Endothelial cell of umbilical vein (primary cell): ENCODE measurements at regions not wholly inside any gene's neighbourhood (a gene's known extent, or its start where the extent isn't known, plus 50 kb on each side); places are given as distances from the start of the nearest gene placed in this dataset.

Experiments
- BruUV-seq: library from RNA; stranded (reverse); fragments of 400-500 nt; replicated peaks from 2 replicates; lab custom pipeline; 2021; lab: Mats Ljungman, UMichigan
- CTCF ChIA-PET: fragments of 300-600, 350-600 bp; sonication (Branson Sonifier 250); formaldehyde crosslinking; loops from one replicate; lab custom pipeline; 2021; ENCODE audit warnings: antibody characterized with exemption, inconsistent platforms; lab: Charles Lee
- POLR2A ChIA-PET: fragments of 300-600, 350-600 bp; sonication (Branson Sonifier 250); formaldehyde crosslinking; loops from one replicate; lab custom pipeline; 2021; ENCODE audit warnings: antibody characterized with exemption, inconsistent platforms; lab: Charles Lee
- DNase-seq: peaks from one replicate; pipeline ENCODE4 v3.0.0-alpha.2; 2011; ENCODE audit warnings: low read depth, low spot score
- FAIRE-seq: peaks from 2 replicates; lab custom pipeline; 2011; peaks lifted over from hg19 to GRCh38; lab: Jason Lieb, UNC
- H2AFZ ChIP-seq: 2 replicates; pipeline ENCODE4 v1.6.0; 2012; ENCODE audit warnings: low read depth, low read length, control low read depth, inconsistent platforms
- H3K27ac ChIP-seq: 2 replicates; pipeline ENCODE4 v1.5.1; 2011; ENCODE audit warnings: low read depth, mild to moderate bottlenecking, control low read depth, low read length, moderate library complexity; ENCODE audit not compliant: insufficient read depth
- H3K27me3 ChIP-seq, 2 experiments: 2 replicates each; pipeline versions ENCODE4 v1.6.0 to v1.6.1; 2011; ENCODE audit warnings: low read length in 2 of 2, mixed read lengths in 1 of 2; ENCODE audit not compliant: control insufficient read depth in 2 of 2, insufficient read depth in 2 of 2
- H3K36me3 ChIP-seq, 2 experiments: 2 replicates in 1 of 2; 3 replicates in 1 of 2; pipeline ENCODE4 v1.5.1; 2011; ENCODE audit warnings: low read length in 2 of 2, mild to moderate bottlenecking in 1 of 2, moderate library complexity in 1 of 2; ENCODE audit not compliant: control insufficient read depth in 2 of 2, insufficient read depth in 2 of 2; ENCODE audit errors: extremely low read depth in 1 of 2
- H3K4me1 ChIP-seq: 3 replicates; pipeline ENCODE4 v1.5.1; 2011; ENCODE audit warnings: mild to moderate bottlenecking, low read length; ENCODE audit not compliant: control insufficient read depth, insufficient read depth; ENCODE audit errors: extremely low read depth
- H3K4me2 ChIP-seq: 2 replicates; pipeline ENCODE4 v1.6.1; 2011; ENCODE audit warnings: low read length, control low read depth, mixed read lengths; ENCODE audit not compliant: insufficient read depth
- H3K4me3 ChIP-seq, 3 experiments: fragments of 200-600 bp in 1 of 3; sonication (generic), shearing (Covaris generic) in 1 of 3; replicated peaks in 1 of 3; 2 replicates each; pipeline ENCODE4 v1.5.1; 2011 to 2016; ENCODE audit warnings: control low read depth in 3 of 3, low read length in 3 of 3, mild to moderate bottlenecking in 2 of 3, inconsistent platforms in 1 of 3, low read depth in 1 of 3, moderate library complexity in 1 of 3; ENCODE audit not compliant: insufficient read depth in 1 of 3
- H3K79me2 ChIP-seq: 2 replicates; pipeline ENCODE4 v1.6.0; 2012; ENCODE audit warnings: low read length, inconsistent platforms; ENCODE audit not compliant: control insufficient read depth, insufficient read depth
- H3K9ac ChIP-seq: replicated peaks from 2 replicates; pipeline ENCODE3; 2011; ENCODE audit warnings: low read length, control low read depth; ENCODE audit not compliant: insufficient read depth; ENCODE audit errors: extremely low read depth
- H3K9me1 ChIP-seq: replicated peaks from 3 replicates; pipeline ENCODE4 v1.6.0; 2011; ENCODE audit warnings: mild to moderate bottlenecking, low read length; ENCODE audit not compliant: control insufficient read depth, insufficient read depth; ENCODE audit errors: extremely low read depth
- H3K9me3 ChIP-seq: replicated peaks from 2 replicates; pipeline ENCODE4 v1.5.1; 2012; ENCODE audit warnings: low read length, inconsistent platforms; ENCODE audit not compliant: control insufficient read depth, insufficient read depth
- H4K20me1 ChIP-seq: replicated peaks from 2 replicates; pipeline ENCODE3; 2011; ENCODE audit warnings: mild to moderate bottlenecking, low read length; ENCODE audit not compliant: control insufficient read depth, insufficient read depth; ENCODE audit errors: extremely low read depth
- EZH2 ChIP-seq: IDR thresholded peaks from 2 replicates; pipeline ENCODE4 v1.6.1; 2012; ENCODE audit warnings: borderline replicate concordance, low read depth, mild to moderate bottlenecking, moderate library complexity, low read length, inconsistent platforms; ENCODE audit not compliant: severe bottlenecking
- FOS ChIP-seq: IDR thresholded peaks from 2 replicates; pipeline ENCODE4 v1.6.1; 2011; ENCODE audit warnings: mild to moderate bottlenecking, low read length, moderate library complexity, borderline replicate concordance; ENCODE audit not compliant: insufficient read depth
- GATA2 ChIP-seq: IDR thresholded peaks from 2 replicates; pipeline ENCODE4 v1.7.0; 2011; ENCODE audit warnings: low read depth, mild to moderate bottlenecking, moderate library complexity, mixed read lengths, low read length; ENCODE audit not compliant: insufficient read length, insufficient read depth
- JUN ChIP-seq: IDR thresholded peaks from 2 replicates; pipeline ENCODE4 v1.6.1; 2011; ENCODE audit warnings: borderline replicate concordance, low read depth; ENCODE audit not compliant: insufficient read length, insufficient read depth
- MAX ChIP-seq: IDR thresholded peaks from 2 replicates; pipeline ENCODE4 v1.6.1; 2011; ENCODE audit not compliant: insufficient read depth, insufficient read length
- MYC ChIP-seq: IDR thresholded peaks from one replicate; pipeline ENCODE4 v1.6.1; 2011; ENCODE audit warnings: mild to moderate bottlenecking, low read depth, low read length
- POLR2A ChIP-seq: IDR thresholded peaks from 2 replicates; pipeline ENCODE4 v1.6.1; 2012; ENCODE audit warnings: low read depth, mild to moderate bottlenecking, control low read depth, low read length
- POLR2AphosphoS5 ChIP-seq: IDR thresholded peaks from 2 replicates; pipeline ENCODE4 v1.6.1; 2012; ENCODE audit warnings: low read depth, mild to moderate bottlenecking, control low read depth, low read length, moderate library complexity; ENCODE audit not compliant: insufficient read depth
- dilution Hi-C: fragments of 300-500 bp; cut with MboI; formaldehyde crosslinking; loops from one replicate; pipeline ENCODE4 v1.15.0; 2019; ENCODE audit warnings: low sequenced_read_pairs; ENCODE audit not compliant: extremely low pct_ligation_motif_present
- intact Hi-C: fragments of 100-400 bp; cut with micrococcal nuclease; formaldehyde crosslinking; loops from one replicate; pipeline ENCODE4 v1.10.0; 2022
- TF ChIP-seq, protein P1 (sequence below), 2 donors: IDR thresholded peaks; 1 replicate in 1 of 2; 2 replicates in 1 of 2; pipeline ENCODE4 v1.5.1; 2011; ENCODE audit warnings: low read length in 2 of 2, mild to moderate bottlenecking in 2 of 2, moderate library complexity in 2 of 2, control low read depth in 1 of 2, inconsistent platforms in 1 of 2, low read depth in 1 of 2; ENCODE audit not compliant: insufficient read depth in 1 of 2; ENCODE audit errors: extremely low read depth in 1 of 2

DNA sequence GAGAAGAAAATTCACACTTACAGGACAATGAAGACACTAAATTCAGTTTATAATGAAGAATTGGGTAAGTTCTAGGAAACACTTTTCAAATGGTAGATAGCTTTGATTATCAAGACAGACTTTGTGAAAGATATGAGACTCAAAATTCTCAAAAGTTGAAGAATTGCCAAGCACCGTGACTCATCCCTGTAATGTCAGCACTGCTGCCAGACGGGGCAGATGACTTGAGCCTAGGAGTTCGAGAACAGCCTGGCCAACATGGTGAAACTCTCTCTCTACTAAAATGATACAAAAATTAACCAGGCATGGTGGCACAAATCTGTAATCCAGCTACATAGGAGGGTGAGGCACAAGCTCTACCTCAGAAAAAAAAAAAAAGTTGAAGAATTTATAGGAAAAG, 1820.1 kb upstream of the LRRTM1 start:
- dilution Hi-C loops = no loop called here
- TF ChIP-seq GATA2 (no peak), JUN (no peak), FOS (no peak), MAX (no peak), POLR2A (no peak), MYC (no peak), POLR2AphosphoS5 (no peak), EZH2 (no peak)
- TF ChIP-seq, protein P1, sequence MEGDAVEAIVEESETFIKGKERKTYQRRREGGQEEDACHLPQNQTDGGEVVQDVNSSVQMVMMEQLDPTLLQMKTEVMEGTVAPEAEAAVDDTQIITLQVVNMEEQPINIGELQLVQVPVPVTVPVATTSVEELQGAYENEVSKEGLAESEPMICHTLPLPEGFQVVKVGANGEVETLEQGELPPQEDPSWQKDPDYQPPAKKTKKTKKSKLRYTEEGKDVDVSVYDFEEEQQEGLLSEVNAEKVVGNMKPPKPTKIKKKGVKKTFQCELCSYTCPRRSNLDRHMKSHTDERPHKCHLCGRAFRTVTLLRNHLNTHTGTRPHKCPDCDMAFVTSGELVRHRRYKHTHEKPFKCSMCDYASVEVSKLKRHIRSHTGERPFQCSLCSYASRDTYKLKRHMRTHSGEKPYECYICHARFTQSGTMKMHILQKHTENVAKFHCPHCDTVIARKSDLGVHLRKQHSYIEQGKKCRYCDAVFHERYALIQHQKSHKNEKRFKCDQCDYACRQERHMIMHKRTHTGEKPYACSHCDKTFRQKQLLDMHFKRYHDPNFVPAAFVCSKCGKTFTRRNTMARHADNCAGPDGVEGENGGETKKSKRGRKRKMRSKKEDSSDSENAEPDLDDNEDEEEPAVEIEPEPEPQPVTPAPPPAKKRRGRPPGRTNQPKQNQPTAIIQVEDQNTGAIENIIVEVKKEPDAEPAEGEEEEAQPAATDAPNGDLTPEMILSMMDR (IDR thresholded peaks at IDR 0.05; ENCODE audit: extremely low read depth in 1 of 2, insufficient read depth in 1 of 2, low read depth in 1 of 2, low read length in 2 of 2) = no peak
- no peak overlapping the region for H2AFZ ChIP-seq

More for the DNA sequence above, 1820.1 kb upstream of the LRRTM1 start:
- Histone ChIP-seq H3K9me3 (no peaks in the 10 kb centered on the region), H3K4me3 (no peak overlapping the region), H4K20me1 (no peaks in the 10 kb centered on the region), H3K36me3 (no peaks in the 10 kb centered on the region), H3K4me1 (no peaks in the 10 kb centered on the region), H3K9ac (no peak overlapping the region), H3K27me3 (no peaks in the 10 kb centered on the region), H3K79me2 (no peaks in the 10 kb centered on the region), H3K4me2 (no peak overlapping the region), H3K27ac (no peak overlapping the region), H3K9me1 (no peaks in the 10 kb centered on the region)
- intact Hi-C loops = no loop called here
- POLR2A ChIA-PET = no interaction called here
- FAIRE-seq (no peak), DNase-seq (no peak)
- BruUV-seq = no TSS peak
- CTCF ChIA-PET = no interaction called here
